H1 (cell line): ENCODE measurements at regions not wholly inside any gene's neighbourhood (a gene's known extent, or its start where the extent isn't known, plus 50 kb on each side); places are given as distances from the start of the nearest gene placed in this dataset.

ENCODE experiments used
- CTCF ChIA-PET: fragments of 300-600 bp; sonication (Branson Sonifier 250); formaldehyde crosslinking; loops from one replicate; lab custom pipeline; 2021; ENCODE audit not compliant: partially characterized antibody; lab: Charles Lee
- POLR2A ChIA-PET: fragments of 300-600 bp; sonication (Branson Sonifier 250); formaldehyde crosslinking; loops from one replicate; lab custom pipeline; 2021; ENCODE audit warnings: inconsistent platforms; ENCODE audit not compliant: partially characterized antibody; lab: Charles Lee
- DNase-seq, 2 experiments: peaks; one replicate each; pipeline versions ENCODE4 v3.0.0 to v3.0.0-alpha.2; 2010 to 2022; ENCODE audit warnings: low spot score in 2 of 2, low read depth in 1 of 2, mixed read lengths in 1 of 2
- FAIRE-seq: peaks from 2 replicates; lab custom pipeline; 2011; peaks lifted over from hg19 to GRCh38; lab: Jason Lieb, UNC
- H2AFZ ChIP-seq: 2 replicates; pipeline ENCODE4 v1.8.1; 2012; ENCODE audit warnings: low read length, inconsistent platforms
- H2AK5ac ChIP-seq: 2 replicates; pipeline ENCODE4 v1.6.1; 2013; ENCODE audit warnings: low read depth, low read length
- H2BK120ac ChIP-seq: replicated peaks from 2 replicates; pipeline ENCODE3; 2013; ENCODE audit warnings: low read depth, low read length, inconsistent platforms
- H2BK12ac ChIP-seq: 2 replicates; pipeline ENCODE4 v1.6.1; 2013; ENCODE audit warnings: low read depth, low read length
- H2BK15ac ChIP-seq: 2 replicates; pipeline ENCODE4 v1.6.1; 2013; ENCODE audit warnings: low read length
- H2BK20ac ChIP-seq: 2 replicates; pipeline ENCODE4 v1.6.1; 2013; ENCODE audit warnings: low read length
- H2BK5ac ChIP-seq: 2 replicates; pipeline ENCODE4 v1.6.1; 2013; ENCODE audit warnings: low read depth, low read length
- H3K14ac ChIP-seq: 2 replicates; pipeline ENCODE4 v1.6.1; 2013; ENCODE audit warnings: inconsistent platforms; ENCODE audit not compliant: insufficient read length
- H3K18ac ChIP-seq: 2 replicates; pipeline ENCODE4 v1.6.1; 2013; ENCODE audit warnings: low read length; ENCODE audit errors: extremely low read depth
- H3K23ac ChIP-seq: 2 replicates; pipeline ENCODE4 v1.6.1; 2013; ENCODE audit warnings: inconsistent platforms; ENCODE audit not compliant: insufficient read length
- H3K23me2 ChIP-seq: 2 replicates; pipeline ENCODE4 v1.6.1; 2013; ENCODE audit warnings: low read depth, low read length
- H3K27ac ChIP-seq: 2 replicates; pipeline ENCODE4 v1.6.1; 2011; ENCODE audit warnings: low read depth, low read length, inconsistent platforms
- H3K27me3 ChIP-seq, 4 experiments: replicated peaks in 1 of 4; 1 replicate in 1 of 4; 2 replicates in 3 of 4; pipeline versions ENCODE4 v1.6.1 to v1.8.1; 2011 to 2013; ENCODE audit warnings: low read length in 3 of 4, mild to moderate bottlenecking in 3 of 4, inconsistent platforms in 2 of 4, mixed read lengths in 2 of 4, moderate library complexity in 1 of 4; ENCODE audit not compliant: control insufficient read depth in 3 of 4, insufficient read depth in 3 of 4; ENCODE audit errors: extremely low read depth in 1 of 4
- H3K36me3 ChIP-seq, 4 experiments: 2 replicates each; pipeline versions ENCODE4 v1.6.1 to v1.8.1; 2011 to 2013; ENCODE audit warnings: mild to moderate bottlenecking in 4 of 4, low read length in 3 of 4, moderate library complexity in 2 of 4, control low read depth in 1 of 4, inconsistent platforms in 1 of 4; ENCODE audit not compliant: insufficient read depth in 4 of 4, control insufficient read depth in 2 of 4
- H3K4ac ChIP-seq: replicated peaks from 2 replicates; pipeline ENCODE3; 2013; ENCODE audit warnings: low read length, low read depth, mixed read lengths, inconsistent platforms; ENCODE audit not compliant: insufficient read length
- H3K4me1 ChIP-seq, 4 experiments: replicated peaks in 1 of 4; 1 replicate in 1 of 4; 2 replicates in 3 of 4; pipeline versions ENCODE4 v1.6.1 to v1.8.1; 2011 to 2013; ENCODE audit warnings: low read length in 3 of 4, inconsistent platforms in 2 of 4, mixed read lengths in 1 of 4; ENCODE audit not compliant: insufficient read depth in 4 of 4, control insufficient read depth in 3 of 4
- H3K4me2 ChIP-seq, 2 experiments: 2 replicates each; pipeline versions ENCODE4 v1.6.1 to v1.8.1; 2011 to 2013; ENCODE audit warnings: low read depth in 2 of 2, low read length in 2 of 2, control low read depth in 1 of 2, inconsistent platforms in 1 of 2, mild to moderate bottlenecking in 1 of 2; ENCODE audit not compliant: insufficient read depth in 1 of 2
- H3K4me3 ChIP-seq, 4 experiments: fragments of 200-600, 300-600 bp in 1 of 4; sonication (generic), shearing (Covaris generic), sonication (Bioruptor Twin) in 1 of 4; 2 replicates each; pipeline versions ENCODE4 v1.5.1 to v1.8.1; 2011 to 2016; ENCODE audit warnings: low read length in 4 of 4, low read depth in 3 of 4, control low read depth in 2 of 4, inconsistent platforms in 2 of 4, mild to moderate bottlenecking in 2 of 4, mixed read lengths in 1 of 4, moderate library complexity in 1 of 4; ENCODE audit not compliant: insufficient read depth in 2 of 4; ENCODE audit errors: extremely low read depth in 1 of 4
- H3K56ac ChIP-seq: replicated peaks from 2 replicates; pipeline ENCODE3; 2013; ENCODE audit warnings: low read depth, mild to moderate bottlenecking, mixed read lengths, low read length, inconsistent platforms; ENCODE audit not compliant: insufficient read length
- H3K79me1 ChIP-seq: 2 replicates; pipeline ENCODE4 v1.6.1; 2013; ENCODE audit warnings: low read depth, low read length, control low read depth
- H3K79me2 ChIP-seq, 2 experiments: 2 replicates each; pipeline versions ENCODE4 v1.6.1 to v1.8.1; 2012 to 2013; ENCODE audit warnings: low read length in 2 of 2, mild to moderate bottlenecking in 2 of 2, inconsistent platforms in 1 of 2; ENCODE audit not compliant: insufficient read depth in 2 of 2, control insufficient read depth in 1 of 2
- H3K9ac ChIP-seq, 4 experiments: replicated peaks in 1 of 4; 1 replicate in 1 of 4; 2 replicates in 3 of 4; pipeline versions ENCODE4 v1.6.1 to v1.8.1; 2011 to 2013; ENCODE audit warnings: low read depth in 3 of 4, low read length in 3 of 4, control low read depth in 2 of 4, mild to moderate bottlenecking in 2 of 4, moderate library complexity in 2 of 4, inconsistent platforms in 1 of 4; ENCODE audit errors: extremely low read depth in 1 of 4
- H3K9me3 ChIP-seq, 2 experiments: 2 replicates each; pipeline versions ENCODE4 v1.6.1 to v1.8.1; 2012 to 2013; ENCODE audit warnings: mild to moderate bottlenecking in 2 of 2, moderate library complexity in 2 of 2, control low read depth in 1 of 2, inconsistent platforms in 1 of 2, low read depth in 1 of 2, low read length in 1 of 2, mixed read lengths in 1 of 2; ENCODE audit not compliant: insufficient read depth in 2 of 2
- H4K20me1 ChIP-seq, 2 experiments: replicated peaks in 1 of 2; 2 replicates each; pipeline versions ENCODE3 to v1.8.1; 2011 to 2013; ENCODE audit warnings: inconsistent platforms in 2 of 2, low read length in 2 of 2, mild to moderate bottlenecking in 1 of 2; ENCODE audit not compliant: insufficient read depth in 2 of 2, control insufficient read depth in 1 of 2
- H4K5ac ChIP-seq: 2 replicates; pipeline ENCODE4 v1.6.1; 2013; ENCODE audit warnings: low read length, low read depth, mixed read lengths, inconsistent platforms; ENCODE audit not compliant: insufficient read length
- H4K8ac ChIP-seq: 2 replicates; pipeline ENCODE4 v1.8.0; 2013; ENCODE audit warnings: mild to moderate bottlenecking, moderate library complexity, low read length, inconsistent platforms; ENCODE audit not compliant: insufficient read depth; ENCODE audit errors: extremely low read depth
- H4K91ac ChIP-seq: replicated peaks from 2 replicates; pipeline ENCODE3; 2013; ENCODE audit warnings: low read length, mixed read lengths, inconsistent platforms; ENCODE audit not compliant: insufficient read length
- E2F6 ChIP-seq: IDR thresholded peaks from 2 replicates; pipeline ENCODE4 v1.6.1; 2012; ENCODE audit warnings: inconsistent platforms
- HDAC6 ChIP-seq: IDR thresholded peaks from one replicate; pipeline ENCODE4 v1.7.1; 2012; ENCODE audit warnings: low read depth, mild to moderate bottlenecking, inconsistent platforms, low read length, moderate library complexity
- JUN ChIP-seq: IDR thresholded peaks from 2 replicates; pipeline ENCODE4 v1.6.1; 2011; ENCODE audit warnings: low read depth, mild to moderate bottlenecking, improper control_type of control experiment, low read length
- JUND ChIP-seq: IDR thresholded peaks from 2 replicates; pipeline ENCODE4 v1.6.1; 2011; ENCODE audit warnings: mild to moderate bottlenecking, improper control_type of control experiment, low read length
- POLR2A ChIP-seq, 2 experiments: IDR thresholded peaks; 1 replicate in 1 of 2; 2 replicates in 1 of 2; pipeline ENCODE4 v1.6.1; 2011; ENCODE audit warnings: low read depth in 2 of 2, low read length in 2 of 2, mild to moderate bottlenecking in 2 of 2; ENCODE audit errors: control extremely low read depth in 1 of 2
- POU5F1 ChIP-seq: IDR thresholded peaks from 2 replicates; pipeline ENCODE4 v1.6.1; 2011; ENCODE audit warnings: low read depth, mild to moderate bottlenecking, low read length, moderate library complexity
- SAP30 ChIP-seq: fragments of 300-600 bp; sonication (generic); IDR thresholded peaks from 2 replicates; pipeline ENCODE4 v1.7.1; 2012; ENCODE audit warnings: low read length, moderate library complexity, mild to moderate bottlenecking, inconsistent platforms; ENCODE audit not compliant: insufficient read depth, insufficient replicate concordance
- SIN3A ChIP-seq, 2 experiments: IDR thresholded peaks in 1 of 2; conservative IDR thresholded peaks in 1 of 2; 2 replicates each; pipeline ENCODE4 v1.6.1; 2011 to 2012; ENCODE audit warnings: low read length in 2 of 2, improper control_type of control experiment in 1 of 2, low read depth in 1 of 2, mild to moderate bottlenecking in 1 of 2
- SP4 ChIP-seq: IDR thresholded peaks from 2 replicates; pipeline ENCODE4 v1.6.1; 2012; ENCODE audit warnings: low read length, inconsistent platforms
- SUZ12 ChIP-seq: fragments of 200-600 bp; sonication (generic); IDR thresholded peaks from 2 replicates; pipeline ENCODE4 v1.6.1; 2012; ENCODE audit warnings: mild to moderate bottlenecking, inconsistent platforms, low read length, moderate library complexity, mixed read lengths
- TAF1 ChIP-seq: IDR thresholded peaks from 2 replicates; pipeline ENCODE4 v1.6.1; 2011; ENCODE audit warnings: mild to moderate bottlenecking, low read depth, low read length
- TAF7 ChIP-seq: optimal IDR thresholded peaks from 2 replicates; pipeline ENCODE3; 2011; ENCODE audit warnings: low read depth, mild to moderate bottlenecking, inconsistent platforms, low read length, moderate library complexity, borderline replicate concordance
- USF2 ChIP-seq: IDR thresholded peaks from 2 replicates; pipeline ENCODE4 v1.6.1; 2011; ENCODE audit warnings: low read length, improper control_type of control experiment
- YY1 ChIP-seq: IDR thresholded peaks from 2 replicates; pipeline ENCODE4 v1.6.1; 2011; ENCODE audit warnings: low read depth, mild to moderate bottlenecking, low read length
- WGBS, 2 experiments: shearing (Covaris generic) in 1 of 2; methylation state at CpG; one replicate each; pipeline versions ENCODE4 v1.1.6 to v1.1.7; 2013 to 2015; ENCODE audit warnings: low lambda C conversion rate in 2 of 2, mixed read lengths in 2 of 2, inconsistent platforms in 1 of 2, low coverage in 1 of 2, missing lambda C conversion rate in 1 of 2; ENCODE audit not compliant: insufficient replicate concordance in 2 of 2, insufficient coverage in 1 of 2, insufficient read length in 1 of 2; ENCODE audit errors: extremely low coverage in 1 of 2, missing lambda C conversion rate in 1 of 2; 5-methylcytosine and 5-hydroxymethylcytosine counted together

GRCh38 chr18:22021701-22022100 lies 147.7 kb upstream of the GATA6 start:
- Histone ChIP-seq H3K4me2 (no peak overlapping the region), H2AFZ (no peak overlapping the region), H3K4ac (no peak overlapping the region), H4K91ac (no peak overlapping the region), H3K27ac (no peak overlapping the region), H4K20me1 (no peaks in the 10 kb centered on the region), H3K4me3 (no peak overlapping the region), H3K23ac (no peak overlapping the region), H3K56ac (no peak overlapping the region), H3K9me3 (no peaks in the 10 kb centered on the region), H4K5ac (no peak overlapping the region), H3K36me3 (no peaks in the 10 kb centered on the region), H2BK5ac (no peak overlapping the region), H2BK15ac (no peak overlapping the region), H2BK120ac (no peak overlapping the region), H2BK20ac (no peak overlapping the region), H3K18ac (no peak overlapping the region), H3K79me1 (no peaks in the 10 kb centered on the region), H3K27me3 (no peaks in the 10 kb centered on the region), H3K23me2 (no peaks in the 10 kb centered on the region), H3K4me1 (no peaks in the 10 kb centered on the region), H3K79me2 (no peaks in the 10 kb centered on the region), H2BK12ac (no peak overlapping the region), H2AK5ac (no peak overlapping the region), H3K9ac (no peak overlapping the region), H4K8ac (no peak overlapping the region), H3K14ac (no peak overlapping the region)
- DNase-seq (no peak), FAIRE-seq (no peak)
- 94% methylated on average over 6 of the region's 7 CpGs; no CpG with 5 or more reads in 1 of the 2 experiments for WGBS, 2 experiments
- POLR2A ChIA-PET: no interaction called here
- CTCF ChIA-PET: interaction anchor here (7.5 kb wide), 1 partner anchor 24 kb away, joined by 29 read pairs; no protein-coding TSS in a partner anchor
- TF ChIP-seq TAF7 (no peak), JUND (no peak), SIN3A (conservative IDR thresholded peaks at IDR 0.05 in 1 of 2, IDR thresholded peaks at IDR 0.05 in 1 of 2; ENCODE audit: low read depth in 1 of 2, low read length in 2 of 2) (no peak), POU5F1 (no peak), TAF1 (no peak), SUZ12 (no peak), YY1 (no peak), POLR2A (IDR thresholded peaks at IDR 0.05; ENCODE audit: control extremely low read depth in 1 of 2, low read depth in 2 of 2, low read length in 2 of 2) (no peak), E2F6 (no peak), SAP30 (no peak), USF2 (no peak), HDAC6 (no peak), JUN (no peak), SP4 (no peak)
